ENCODE measurements at regions not wholly inside any gene's neighbourhood (a gene's known extent, or its start where the extent isn't known, plus 50 kb on each side); places are given as distances from the start of the nearest gene placed in this dataset.
"Not testable (repeated sequence)": the region's sequence is repeated elsewhere in the genome, so short reads cannot be mapped to it uniquely, and the experiment has no call there.

DNA sequence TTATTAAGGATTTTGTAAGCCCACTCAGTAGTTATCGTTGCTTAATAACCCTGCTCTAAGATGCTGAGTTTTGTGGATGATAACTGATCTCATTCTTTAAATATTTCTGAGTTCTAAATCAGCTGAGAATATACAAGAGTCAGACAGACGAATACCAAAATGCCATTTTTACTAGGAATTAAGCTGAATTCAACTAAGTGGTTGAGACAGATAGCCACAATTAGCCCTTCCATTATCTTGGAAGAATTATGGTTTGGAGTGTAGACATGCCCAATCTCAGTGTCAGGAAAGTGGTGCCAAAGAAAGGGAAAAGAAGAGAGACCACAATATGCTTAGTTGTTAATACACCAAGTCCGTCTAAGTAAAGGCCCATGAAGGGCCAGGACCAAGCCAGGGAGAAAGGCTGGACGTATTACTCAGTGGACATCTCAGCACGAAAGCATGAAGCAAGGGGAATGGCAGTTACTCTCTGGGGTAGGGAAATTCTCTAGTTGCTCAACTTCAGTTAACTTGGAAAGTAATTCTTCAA lies 58.6 kb downstream of the KCNA5 start:
- WGBS, 2 donors: 80 to 87% methylated on average over 5 of the region's 5 CpGs
- H3K27me3 ChIP-seq: no peaks in the 10 kb centered on the region
- intact Hi-C loops (cut with DNase I): no loop called here
- no peaks in the 10 kb centered on the region for H3K36me3 ChIP-seq
- no peak overlapping the region for H3K4me3 ChIP-seq
- TF ChIP-seq CTCF (IDR thresholded peaks at IDR 0.05) (no peak), EP300 (IDR thresholded peaks at IDR 0.05) (no peak), POLR2AphosphoS5 (IDR thresholded peaks at IDR 0.05) (no peak), POLR2A (IDR thresholded peaks at IDR 0.05) (no peak)
- H3K4me1 ChIP-seq: no peaks in the 10 kb centered on the region
- no peak overlapping the region for H3K27ac ChIP-seq
- no peaks in the 10 kb centered on the region for H3K9me3 ChIP-seq
- DNase-seq: no peak

DNA sequence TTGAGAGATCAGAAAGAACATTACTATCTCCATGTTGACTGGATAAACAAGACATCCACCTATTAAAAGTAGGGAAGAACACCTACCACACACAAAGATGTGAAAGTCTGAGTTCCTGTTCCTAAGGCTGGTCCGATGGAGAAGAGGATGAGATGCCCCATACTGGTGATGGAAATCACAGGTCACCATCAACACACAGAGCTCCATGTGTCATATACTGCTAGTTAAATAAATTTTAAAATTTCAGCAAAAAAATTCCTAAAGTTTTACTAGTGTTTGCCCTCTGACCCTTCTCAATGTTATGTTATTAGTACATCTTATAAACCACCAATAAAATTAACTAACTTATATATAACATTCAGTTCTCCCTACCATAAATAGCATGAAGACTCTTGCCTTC lies 59.1 kb downstream of the KCNA5 start:
- intact Hi-C loops (cut with DNase I): no loop called here
- DNase-seq: no peak
- Histone ChIP-seq H3K36me3 (no peaks in the 10 kb centered on the region), H3K27me3 (no peaks in the 10 kb centered on the region), H3K27ac (no peak overlapping the region), H3K4me3 (no peak overlapping the region), H3K9me3 (no peaks in the 10 kb centered on the region), H3K4me1 (no peaks in the 10 kb centered on the region)
- 90 to 92% methylated on average over 1 of the region's 1 CpG for WGBS, 2 donors
- TF ChIP-seq POLR2AphosphoS5 (IDR thresholded peaks at IDR 0.05): no peak
- TF ChIP-seq EP300 (IDR thresholded peaks at IDR 0.05): no peak
- TF ChIP-seq POLR2A (IDR thresholded peaks at IDR 0.05): no peak
- TF ChIP-seq CTCF (IDR thresholded peaks at IDR 0.05): no peak

- 79 to 91% methylated on average over 1 of the region's 1 CpG for WGBS, 2 donors
- Histone ChIP-seq H3K27me3 (no peaks in the 10 kb centered on the region), H3K9me3 (no peaks in the 10 kb centered on the region), H3K4me3 (no peak overlapping the region), H3K27ac (no peak overlapping the region), H3K4me1 (no peaks in the 10 kb centered on the region), H3K36me3 (no peaks in the 10 kb centered on the region)
- no peak for DNase-seq
- intact Hi-C loops (cut with DNase I): no loop called here
- TF ChIP-seq CTCF (IDR thresholded peaks at IDR 0.05): no peak
- TF ChIP-seq POLR2AphosphoS5 (IDR thresholded peaks at IDR 0.05): no peak
- no peak for TF ChIP-seq POLR2A (IDR thresholded peaks at IDR 0.05)
- TF ChIP-seq EP300 (IDR thresholded peaks at IDR 0.05): no peak
Measured at GRCh38 chr12:5110345-5110744, 66.7 kb downstream of the KCNA5 start.

- H3K27me3 ChIP-seq: no peaks in the 10 kb centered on the region
- H3K4me3 ChIP-seq: no peak overlapping the region
- intact Hi-C loops (cut with DNase I): no loop called here
- WGBS, 2 donors: 35 to 51% methylated on average over 7 of the region's 7 CpGs
- H3K36me3 ChIP-seq: no peaks in the 10 kb centered on the region
- H3K4me1 ChIP-seq: no peaks in the 10 kb centered on the region
- H3K27ac ChIP-seq: no peak overlapping the region
- DNase-seq: no peak
- TF ChIP-seq POLR2AphosphoS5 (IDR thresholded peaks at IDR 0.05): no peak
- TF ChIP-seq EP300 (IDR thresholded peaks at IDR 0.05): no peak
- TF ChIP-seq POLR2A (IDR thresholded peaks at IDR 0.05): no peak
- no peak for TF ChIP-seq CTCF (IDR thresholded peaks at IDR 0.05)
- no peaks in the 10 kb centered on the region for H3K9me3 ChIP-seq
Measured at GRCh38 chr12:5114436-5114835, 70.8 kb downstream of the KCNA5 start.

DNA sequence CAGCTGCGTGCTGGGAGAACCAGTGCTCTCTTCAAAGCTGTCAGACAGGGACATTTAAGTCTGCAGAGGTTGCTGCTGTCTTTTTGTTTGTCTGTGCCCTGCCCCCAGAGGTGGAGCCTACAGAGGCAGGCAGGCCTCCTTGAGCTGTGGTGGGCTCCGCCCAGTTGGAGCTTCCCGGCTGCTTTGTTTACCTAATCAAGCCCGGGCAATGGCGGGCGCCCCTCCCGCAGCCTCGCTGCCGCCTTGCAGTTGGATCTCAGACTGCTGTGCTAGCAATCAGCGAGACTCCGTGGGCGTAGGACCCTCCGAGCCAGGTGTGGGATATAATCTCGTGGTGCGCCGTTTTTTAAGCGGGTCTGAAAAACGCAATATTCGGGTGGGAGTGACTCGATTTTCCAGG lies 78.1 kb downstream of the KCNA5 start:
- H3K4me3 ChIP-seq; H3K9me3 ChIP-seq; H3K36me3 ChIP-seq; H3K4me1 ChIP-seq; intact Hi-C loops (cut with DNase I); DNase-seq; H3K27ac ChIP-seq; H3K27me3 ChIP-seq: not testable (repeated sequence)
- 11 to 59% methylated on average over 11 to 12 of the region's 20 CpGs for WGBS, 2 donors

- DNase-seq; H3K27me3 ChIP-seq; intact Hi-C loops (cut with DNase I); H3K27ac ChIP-seq; H3K36me3 ChIP-seq; H3K4me1 ChIP-seq; H3K9me3 ChIP-seq; H3K4me3 ChIP-seq: not testable (repeated sequence)
- WGBS, 2 donors: 84 to 96% methylated on average over 8 of the region's 14 CpGs
Measured at GRCh38 chr12:5122256-5122831, 78.7 kb downstream of the KCNA5 start.

All from sigmoid colon (tissue), 6 donors.